GM19438 (cell line): ENCODE measurements at regions not wholly inside any gene's neighbourhood (a gene's known extent, or its start where the extent isn't known, plus 50 kb on each side); places are given as distances from the start of the nearest gene placed in this dataset.

Source experiments
- ATAC-seq: cut with Tn5 transposase; IDR thresholded peaks from one replicate; pipeline ENCODE4 v1.9.1; 2021; ENCODE audit warnings: low read depth; ENCODE audit not compliant: unreplicated experiment

DNA sequence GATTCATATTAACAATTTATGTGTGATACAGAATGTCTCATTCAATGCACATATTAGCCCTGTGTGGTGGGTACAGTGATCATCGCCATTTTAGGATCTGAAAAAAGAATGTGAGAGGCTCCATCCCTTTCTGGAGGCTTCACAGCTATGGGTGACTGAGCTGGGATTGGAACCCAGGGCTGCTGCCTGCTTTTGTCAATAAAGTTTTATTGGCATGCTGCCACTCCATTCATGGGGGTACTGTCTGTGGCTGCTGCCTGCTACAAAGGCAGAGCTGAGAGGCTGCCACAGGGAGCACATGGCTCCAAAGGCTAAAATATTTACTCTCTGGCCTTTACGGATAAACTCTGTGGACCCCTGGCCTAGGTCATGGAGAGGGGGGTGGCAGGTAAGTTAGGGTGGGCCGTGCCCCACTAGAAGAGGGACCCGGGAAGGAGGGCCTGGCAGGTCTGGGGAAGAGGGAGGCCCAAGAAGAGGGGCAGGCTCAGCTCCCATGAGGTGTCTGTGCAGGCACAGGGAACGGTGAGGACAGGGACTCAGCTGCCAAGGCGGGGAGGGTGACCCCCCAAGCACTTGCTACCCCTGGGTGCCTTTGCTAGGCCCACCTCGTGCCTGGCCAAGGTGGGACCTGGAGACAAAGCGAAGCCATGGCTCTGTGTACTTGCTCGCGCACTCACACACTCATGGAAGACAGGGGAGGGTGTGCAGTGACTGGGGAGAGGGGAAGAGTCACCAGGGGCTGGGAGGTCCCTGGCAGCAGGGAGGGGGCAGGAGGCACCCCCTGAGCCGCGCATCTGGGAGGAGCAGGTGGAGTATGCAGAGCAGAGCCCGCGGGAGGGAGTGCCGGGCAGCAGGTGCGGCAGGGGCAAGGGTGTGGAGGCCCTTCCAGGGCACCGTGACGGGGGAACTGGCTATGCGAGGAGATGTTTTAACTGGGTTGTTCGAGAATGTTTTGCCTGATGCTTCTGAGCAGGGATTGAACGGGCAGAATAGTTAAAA, 335.3 kb downstream of the CTTN start:
- ATAC-seq, result no peak

GRCh38 chr11:70734379-70734778, 336.1 kb downstream of the CTTN start:
- no peak for ATAC-seq

DNA sequence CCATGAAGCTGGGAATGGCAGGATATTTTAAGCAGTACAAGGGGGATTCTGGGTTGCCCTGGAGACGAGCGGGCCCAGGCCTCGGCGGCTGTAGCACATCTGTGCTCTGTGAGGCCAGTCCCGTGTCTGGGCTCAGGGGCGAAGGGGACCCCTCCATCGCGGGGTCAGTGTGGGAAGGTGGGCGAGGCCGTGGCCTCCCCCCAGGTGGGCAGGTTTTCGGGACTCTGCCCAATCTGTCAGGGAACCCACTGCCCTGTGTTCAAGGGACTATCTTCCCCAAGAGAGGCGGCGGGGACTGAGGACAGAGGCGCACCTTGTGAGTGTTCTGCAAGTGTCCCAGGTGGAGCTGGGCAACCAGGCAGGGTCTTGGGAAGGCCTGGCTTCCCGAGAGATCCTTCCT, 336.6 kb downstream of the CTTN start:
- ATAC-seq, result no peak

DNA sequence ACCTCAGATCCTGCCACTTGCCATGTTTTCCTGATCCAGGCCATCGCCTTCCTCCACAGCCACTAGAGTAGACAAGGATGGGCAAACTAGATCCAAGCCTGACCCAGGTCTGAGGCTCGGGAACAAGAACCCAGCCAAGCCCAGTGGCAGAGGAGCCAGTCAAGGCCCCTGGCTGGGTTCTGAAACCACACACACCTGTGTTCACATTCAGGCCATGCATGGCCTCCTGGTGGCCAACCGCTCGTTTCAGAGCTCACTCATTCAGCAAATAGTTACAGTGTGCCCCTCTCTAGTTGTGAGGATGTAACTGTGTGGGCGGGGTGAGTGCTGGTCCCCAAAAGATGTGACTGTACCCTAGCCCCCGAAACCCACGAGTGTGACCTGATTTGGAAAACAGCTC, 337.6 kb downstream of the CTTN start:
- no peak for ATAC-seq

DNA sequence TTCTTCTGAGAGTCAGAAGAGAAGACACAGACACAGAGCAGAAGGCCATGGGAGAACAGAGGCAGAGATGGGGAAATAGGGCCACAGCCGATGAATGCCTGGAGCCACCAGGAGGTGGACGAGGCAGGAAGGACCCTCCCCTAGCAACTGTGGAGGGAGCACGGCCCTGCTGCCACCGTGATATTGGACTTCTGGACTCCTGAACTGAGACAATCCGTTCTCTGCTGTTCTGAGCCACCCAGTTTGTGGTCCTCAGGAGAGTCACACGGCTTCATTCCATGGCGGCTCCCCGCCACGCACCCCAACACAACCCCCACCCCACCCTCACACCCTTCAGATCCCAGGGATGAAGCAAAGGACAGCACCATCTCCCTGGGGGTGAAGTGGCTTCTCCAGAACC, 338.1 kb downstream of the CTTN start:
- ATAC-seq, result no peak

- ATAC-seq, result no peak
These were observed 338.8 kb downstream of the CTTN start for GRCh38 chr11:70736937-70737640.

DNA sequence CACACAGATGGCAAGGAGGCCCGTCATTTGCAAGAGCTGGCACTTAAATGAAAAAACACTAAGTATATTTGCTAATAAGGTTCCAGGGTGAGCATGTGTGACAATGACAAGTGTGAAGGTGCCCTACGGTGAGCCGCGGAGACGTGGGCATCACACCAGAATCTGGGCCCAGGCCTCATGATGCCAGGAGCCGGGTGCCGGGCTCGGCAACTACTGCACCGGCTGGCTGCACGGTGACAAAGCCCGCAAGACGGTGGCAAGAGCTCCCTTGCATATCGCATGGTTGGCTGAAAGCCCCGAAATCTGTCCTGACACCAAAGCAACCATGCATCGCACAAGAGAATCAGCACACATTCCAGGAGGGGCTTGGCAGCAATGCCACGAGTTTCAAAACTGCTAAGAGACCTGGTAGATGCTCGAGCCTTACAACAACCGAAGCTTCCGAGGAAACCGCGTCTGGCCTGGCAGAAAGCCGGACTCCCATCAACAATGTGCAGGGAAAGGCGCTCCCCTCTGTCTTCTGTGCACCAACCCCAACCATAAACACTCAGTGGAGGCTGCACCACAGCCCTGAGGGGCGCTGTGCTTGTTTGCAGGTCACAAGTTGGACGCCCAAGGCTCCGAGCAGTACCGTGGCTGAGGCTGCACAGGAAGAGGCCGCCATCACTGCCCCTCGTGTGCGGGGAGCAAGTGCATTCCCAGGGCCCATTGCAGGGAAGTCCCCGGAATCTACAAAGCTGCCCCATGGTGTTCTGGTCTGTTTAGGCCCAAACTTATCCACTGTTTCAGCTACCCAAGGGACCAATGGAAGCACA, 339.7 kb downstream of the CTTN start:
- no peak for ATAC-seq

DNA sequence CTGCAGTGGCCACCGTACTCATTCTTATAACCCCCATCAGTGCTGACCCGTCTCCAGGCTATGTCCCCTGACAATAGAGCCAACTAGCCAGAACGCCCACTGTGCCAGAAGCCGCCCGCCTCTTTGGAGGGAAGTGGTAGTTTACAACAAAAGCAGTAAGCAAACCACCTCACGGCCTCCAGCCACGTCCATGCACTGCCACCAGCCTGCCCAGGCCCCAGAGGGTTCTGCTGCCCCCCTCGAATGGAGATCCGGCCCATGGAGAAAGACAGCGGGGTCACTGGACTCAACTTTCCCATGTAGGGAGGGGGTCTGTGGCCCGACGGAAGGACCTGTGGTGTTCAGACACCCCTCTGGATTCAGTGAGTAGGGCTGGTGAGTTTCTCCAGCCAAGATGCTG, 340.3 kb downstream of the CTTN start:
- no peak for ATAC-seq

DNA sequence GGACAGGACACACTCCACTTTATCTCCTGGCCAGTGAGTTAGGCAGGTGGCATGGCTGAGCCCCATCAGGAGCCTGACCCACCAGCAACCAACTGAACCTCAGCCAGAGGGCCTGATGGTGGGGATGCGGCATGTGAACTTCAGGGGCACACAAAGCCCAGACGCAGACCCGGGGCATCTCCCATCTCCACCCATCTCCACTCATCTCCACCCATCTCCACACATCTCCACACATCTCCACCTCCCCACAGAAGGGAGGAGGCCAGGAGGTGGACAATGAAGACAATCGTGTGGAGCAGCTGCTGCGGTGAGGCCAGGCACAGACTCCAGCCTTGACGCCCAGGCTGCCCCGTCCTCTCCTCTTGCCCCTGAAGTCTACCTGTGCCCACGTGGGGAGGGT, 340.8 kb downstream of the CTTN start:
- ATAC-seq, result no peak

DNA sequence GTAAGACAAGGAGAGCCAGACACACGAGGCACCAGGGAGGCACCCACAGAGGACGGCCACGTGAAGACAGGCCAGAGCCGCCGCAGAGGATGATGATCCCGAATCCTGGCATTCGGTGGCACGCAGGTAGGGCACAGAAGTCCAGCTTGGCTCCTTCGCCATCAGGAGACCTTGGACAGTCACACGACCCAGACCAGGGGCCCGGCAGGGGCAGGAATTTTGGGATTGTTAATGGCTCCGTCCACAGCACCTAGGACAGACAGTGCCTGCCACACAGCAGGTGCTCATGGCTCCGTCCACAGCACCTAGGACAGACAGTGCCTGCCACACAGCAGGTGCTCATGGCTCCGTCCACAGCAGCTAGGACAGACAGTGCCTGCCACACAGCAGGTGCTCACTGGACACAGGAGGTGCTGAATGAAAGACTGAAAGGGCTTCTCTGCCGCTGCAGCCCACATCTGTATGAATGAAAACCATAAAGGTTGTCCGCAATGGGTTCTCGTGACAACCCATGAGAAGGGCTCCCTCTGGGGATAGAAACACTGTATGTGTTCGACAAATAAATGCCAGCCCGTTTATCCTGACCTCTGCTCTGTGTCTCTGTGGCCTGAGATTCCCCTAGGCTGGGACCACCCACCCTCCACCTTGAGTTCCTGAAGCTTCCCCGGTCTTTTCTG, 341.6 kb downstream of the CTTN start:
- no peak for ATAC-seq

- ATAC-seq, result no peak
These were observed 342.1 kb downstream of the CTTN start for GRCh38 chr11:70740488-70740851.

DNA sequence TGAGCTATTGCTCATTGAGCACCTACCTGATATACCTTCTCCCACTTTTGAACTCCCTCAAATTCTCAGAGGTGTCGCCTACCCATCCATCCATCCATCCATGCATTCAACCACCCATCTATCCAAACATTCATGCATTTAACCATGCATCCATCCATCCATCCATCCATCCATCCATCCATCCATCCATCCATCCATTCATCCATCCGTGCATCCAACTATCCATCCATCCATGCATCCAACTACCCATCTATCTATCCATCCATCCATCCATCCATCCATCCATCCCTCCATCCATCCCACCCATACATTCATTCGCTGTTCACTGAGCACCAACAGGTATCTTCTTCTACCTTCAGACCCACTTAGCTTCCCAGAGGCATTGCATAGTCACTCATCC, 342.8 kb downstream of the CTTN start:
- ATAC-seq, result no peak

DNA sequence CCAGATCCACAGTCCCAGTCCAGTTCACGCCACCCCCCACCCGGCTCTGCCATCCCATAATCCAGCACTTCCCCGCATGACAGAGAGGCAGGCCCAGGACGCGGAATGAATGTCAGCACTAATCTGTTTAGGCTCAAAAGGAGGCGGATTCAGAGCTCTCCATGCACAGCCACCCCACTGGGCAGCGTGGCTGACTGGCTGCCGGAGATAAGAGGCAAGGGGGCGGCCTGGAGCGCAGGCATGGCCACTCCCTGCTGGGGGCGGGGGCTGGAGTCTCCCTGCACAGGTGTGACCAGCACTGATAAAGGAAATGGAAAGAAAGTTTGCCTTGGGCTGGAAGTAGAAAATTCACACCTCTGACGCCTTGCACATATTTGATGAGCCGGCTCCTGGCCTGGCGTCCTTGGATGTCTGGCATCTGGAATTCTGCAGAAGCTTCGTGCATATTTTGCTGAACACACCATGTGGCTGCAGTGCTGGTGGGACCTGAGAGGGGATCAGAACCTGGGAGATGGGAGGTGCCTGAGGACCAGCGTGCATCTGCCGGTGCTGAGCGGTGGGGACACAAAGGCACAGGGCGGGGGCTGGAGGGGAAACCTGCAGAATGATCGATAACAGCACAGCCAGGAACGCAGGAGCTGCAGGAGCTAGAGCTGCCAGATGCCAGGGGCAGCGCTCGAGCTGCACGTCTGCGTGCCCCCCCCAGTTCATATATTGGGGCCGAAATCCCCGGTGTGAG, 344.4 kb downstream of the CTTN start:
- ATAC-seq, result no peak

DNA sequence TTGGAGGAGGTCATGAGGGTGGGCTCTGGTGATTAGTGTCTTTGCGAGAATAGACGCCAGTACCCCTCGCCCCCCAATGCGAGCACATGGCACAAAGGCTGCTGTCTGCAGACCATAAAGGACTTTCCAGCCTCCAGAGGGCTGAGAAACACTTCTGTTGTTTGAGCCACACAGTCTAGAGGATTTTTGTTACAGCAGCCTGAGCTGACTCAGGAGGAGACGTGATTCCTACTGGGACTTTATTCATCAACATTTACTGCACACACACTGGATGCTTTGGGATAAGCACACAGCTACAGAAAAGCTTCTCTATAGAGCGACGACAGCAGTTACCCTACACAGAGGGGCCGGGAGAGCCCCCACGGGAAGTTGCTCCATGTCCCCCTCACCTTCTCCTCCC, 345.0 kb downstream of the CTTN start:
- no peak for ATAC-seq

GRCh38 chr11:70743941-70744351, 345.6 kb downstream of the CTTN start:
- no peak for ATAC-seq

- ATAC-seq, result no peak
These were observed 346.3 kb downstream of the CTTN start for GRCh38 chr11:70744396-70745185.

- no peak for ATAC-seq
These were observed 347.1 kb downstream of the CTTN start for GRCh38 chr11:70745451-70745850.

DNA sequence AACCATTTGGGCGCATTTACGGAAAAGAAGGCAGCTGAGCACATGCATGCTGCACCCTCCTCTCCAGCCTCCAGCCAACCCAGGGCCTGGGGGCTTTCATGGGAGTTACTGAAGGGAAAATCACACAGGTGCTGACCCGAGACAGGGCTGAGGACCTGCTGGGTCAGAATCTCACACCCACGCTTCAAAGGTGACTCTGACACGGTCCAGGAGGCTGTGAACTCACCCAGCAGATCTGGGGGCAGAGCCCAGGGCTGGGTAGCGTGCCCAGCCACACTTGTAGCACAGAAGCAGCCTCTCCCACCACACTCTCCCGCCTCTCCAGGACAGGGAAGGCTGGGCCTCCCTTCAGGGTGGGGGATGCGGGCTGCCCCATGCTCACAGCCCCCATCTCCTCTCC, 347.6 kb downstream of the CTTN start:
- no peak for ATAC-seq

DNA sequence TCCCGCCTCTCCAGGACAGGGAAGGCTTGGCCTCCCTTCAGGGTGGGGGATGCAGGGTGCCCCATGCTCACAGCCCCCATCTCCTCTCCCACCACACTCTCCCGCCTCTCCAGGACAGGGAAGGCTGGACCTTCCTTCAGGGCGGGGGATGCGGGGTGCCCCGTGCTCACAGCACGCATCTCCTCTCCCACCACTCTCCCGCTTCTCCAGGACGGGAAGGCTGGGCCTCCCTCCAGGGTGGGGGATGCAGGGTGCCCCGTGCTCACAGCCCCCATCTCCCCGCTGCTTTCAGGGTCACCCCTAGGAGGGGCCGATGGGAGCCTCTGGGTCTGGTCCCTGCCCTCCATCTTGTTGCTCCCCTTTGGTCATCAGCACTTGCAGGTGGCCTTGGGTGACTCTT, 348.0 kb downstream of the CTTN start:
- no peak for ATAC-seq
